ENCODE measurements at regions not wholly inside any gene's neighbourhood (a gene's known extent, or its start where the extent isn't known, plus 50 kb on each side); places are given as distances from the start of the nearest gene placed in this dataset.

GRCh38 chr5:109943701-109944235 is 254.0 kb downstream of the MAN2A1 start:
- TF ChIP-seq CTCF (IDR thresholded peaks at IDR 0.05) (no peak), ZFX (IDR thresholded peaks at IDR 0.05; ENCODE audit: borderline replicate concordance) (no peak)

All from 22Rv1 (cell line).